Liver (tissue), 3 donors: ENCODE measurements at regions not wholly inside any gene's neighbourhood (a gene's known extent, or its start where the extent isn't known, plus 50 kb on each side); places are given as distances from the start of the nearest gene placed in this dataset.

Experiments used
- GABPA ChIP-seq, 2 donors: IDR thresholded peaks in 1 of 2; conservative IDR thresholded peaks in 1 of 2; 2 replicates each; pipeline ENCODE4 v1.6.1; 2016; ENCODE audit warnings: antibody characterized with exemption in 2 of 2, mild to moderate bottlenecking in 1 of 2, moderate library complexity in 1 of 2
- NR2F2 ChIP-seq: IDR thresholded peaks from 2 replicates; pipeline ENCODE4 v1.6.1; 2016; ENCODE audit warnings: antibody characterized with exemption
- RAD21 ChIP-seq, 2 donors: IDR thresholded peaks; 2 replicates each; pipeline ENCODE4 v1.6.1; 2016; ENCODE audit warnings: antibody characterized with exemption in 2 of 2, mild to moderate bottlenecking in 2 of 2
- SP1 ChIP-seq: IDR thresholded peaks from 2 replicates; pipeline ENCODE4 v1.6.1; 2018; ENCODE audit warnings: antibody characterized with exemption, mild to moderate bottlenecking
- TAF1 ChIP-seq: conservative IDR thresholded peaks from 2 replicates; pipeline ENCODE4 v1.6.1; 2016; ENCODE audit warnings: antibody characterized with exemption, mild to moderate bottlenecking
- YY1 ChIP-seq: IDR thresholded peaks from 2 replicates; pipeline ENCODE4 v1.6.1; 2016; ENCODE audit warnings: antibody characterized with exemption, mild to moderate bottlenecking
- TF ChIP-seq, protein P1 (sequence below): fragments of 150-350 bp; IDR thresholded peaks from 2 replicates; pipeline ENCODE4 v1.5.1; 2017; ENCODE audit warnings: improper control_type of control experiment, low read depth, low read length; ENCODE audit not compliant: missing input control
- TF ChIP-seq, protein P2 (sequence below): IDR thresholded peaks from 2 replicates; pipeline ENCODE4 v1.6.1; 2016; ENCODE audit warnings: antibody characterized with exemption
- TF ChIP-seq, protein P3 (sequence below): IDR thresholded peaks from 2 replicates; pipeline ENCODE4 v1.6.1; 2016; ENCODE audit warnings: antibody characterized with exemption, mild to moderate bottlenecking
- TF ChIP-seq, protein P4 (sequence below): IDR thresholded peaks from 2 replicates; pipeline ENCODE4 v1.6.1; 2016; ENCODE audit warnings: antibody characterized with exemption
- donor health status: healthy.
- donor health status: healthy.

DNA sequence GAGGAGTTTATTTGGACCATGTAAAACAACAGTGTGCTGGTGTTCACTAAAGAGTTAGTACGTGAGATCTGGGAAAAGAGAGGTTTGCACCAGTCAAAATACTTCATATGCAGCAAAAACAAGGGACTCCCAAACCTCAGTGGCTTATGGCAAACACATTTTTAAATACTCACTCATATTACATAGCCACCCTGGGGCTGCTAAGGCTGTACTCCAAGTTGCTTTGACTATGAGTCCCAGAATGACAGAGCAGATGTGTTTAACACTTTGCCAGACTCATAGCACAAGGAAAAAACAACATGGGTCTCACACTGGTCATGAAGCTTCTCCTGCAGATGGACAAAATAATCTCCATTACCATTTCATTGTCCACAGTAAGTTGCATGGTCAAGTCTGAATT, 202.8 kb upstream of the GRIA4 start:
- TF ChIP-seq, protein P1, sequence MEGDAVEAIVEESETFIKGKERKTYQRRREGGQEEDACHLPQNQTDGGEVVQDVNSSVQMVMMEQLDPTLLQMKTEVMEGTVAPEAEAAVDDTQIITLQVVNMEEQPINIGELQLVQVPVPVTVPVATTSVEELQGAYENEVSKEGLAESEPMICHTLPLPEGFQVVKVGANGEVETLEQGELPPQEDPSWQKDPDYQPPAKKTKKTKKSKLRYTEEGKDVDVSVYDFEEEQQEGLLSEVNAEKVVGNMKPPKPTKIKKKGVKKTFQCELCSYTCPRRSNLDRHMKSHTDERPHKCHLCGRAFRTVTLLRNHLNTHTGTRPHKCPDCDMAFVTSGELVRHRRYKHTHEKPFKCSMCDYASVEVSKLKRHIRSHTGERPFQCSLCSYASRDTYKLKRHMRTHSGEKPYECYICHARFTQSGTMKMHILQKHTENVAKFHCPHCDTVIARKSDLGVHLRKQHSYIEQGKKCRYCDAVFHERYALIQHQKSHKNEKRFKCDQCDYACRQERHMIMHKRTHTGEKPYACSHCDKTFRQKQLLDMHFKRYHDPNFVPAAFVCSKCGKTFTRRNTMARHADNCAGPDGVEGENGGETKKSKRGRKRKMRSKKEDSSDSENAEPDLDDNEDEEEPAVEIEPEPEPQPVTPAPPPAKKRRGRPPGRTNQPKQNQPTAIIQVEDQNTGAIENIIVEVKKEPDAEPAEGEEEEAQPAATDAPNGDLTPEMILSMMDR, result no peak
- TF ChIP-seq RAD21 (IDR thresholded peaks at IDR 0.05) (no peak), YY1 (no peak), GABPA (IDR thresholded peaks at IDR 0.05 in 1 of 2, conservative IDR thresholded peaks at IDR 0.05 in 1 of 2) (no peak), TAF1 (no peak), SP1 (no peak), NR2F2 (no peak)
- TF ChIP-seq, protein P2, sequence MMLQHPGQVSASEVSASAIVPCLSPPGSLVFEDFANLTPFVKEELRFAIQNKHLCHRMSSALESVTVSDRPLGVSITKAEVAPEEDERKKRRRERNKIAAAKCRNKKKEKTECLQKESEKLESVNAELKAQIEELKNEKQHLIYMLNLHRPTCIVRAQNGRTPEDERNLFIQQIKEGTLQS, result no peak
- TF ChIP-seq, protein P3, sequence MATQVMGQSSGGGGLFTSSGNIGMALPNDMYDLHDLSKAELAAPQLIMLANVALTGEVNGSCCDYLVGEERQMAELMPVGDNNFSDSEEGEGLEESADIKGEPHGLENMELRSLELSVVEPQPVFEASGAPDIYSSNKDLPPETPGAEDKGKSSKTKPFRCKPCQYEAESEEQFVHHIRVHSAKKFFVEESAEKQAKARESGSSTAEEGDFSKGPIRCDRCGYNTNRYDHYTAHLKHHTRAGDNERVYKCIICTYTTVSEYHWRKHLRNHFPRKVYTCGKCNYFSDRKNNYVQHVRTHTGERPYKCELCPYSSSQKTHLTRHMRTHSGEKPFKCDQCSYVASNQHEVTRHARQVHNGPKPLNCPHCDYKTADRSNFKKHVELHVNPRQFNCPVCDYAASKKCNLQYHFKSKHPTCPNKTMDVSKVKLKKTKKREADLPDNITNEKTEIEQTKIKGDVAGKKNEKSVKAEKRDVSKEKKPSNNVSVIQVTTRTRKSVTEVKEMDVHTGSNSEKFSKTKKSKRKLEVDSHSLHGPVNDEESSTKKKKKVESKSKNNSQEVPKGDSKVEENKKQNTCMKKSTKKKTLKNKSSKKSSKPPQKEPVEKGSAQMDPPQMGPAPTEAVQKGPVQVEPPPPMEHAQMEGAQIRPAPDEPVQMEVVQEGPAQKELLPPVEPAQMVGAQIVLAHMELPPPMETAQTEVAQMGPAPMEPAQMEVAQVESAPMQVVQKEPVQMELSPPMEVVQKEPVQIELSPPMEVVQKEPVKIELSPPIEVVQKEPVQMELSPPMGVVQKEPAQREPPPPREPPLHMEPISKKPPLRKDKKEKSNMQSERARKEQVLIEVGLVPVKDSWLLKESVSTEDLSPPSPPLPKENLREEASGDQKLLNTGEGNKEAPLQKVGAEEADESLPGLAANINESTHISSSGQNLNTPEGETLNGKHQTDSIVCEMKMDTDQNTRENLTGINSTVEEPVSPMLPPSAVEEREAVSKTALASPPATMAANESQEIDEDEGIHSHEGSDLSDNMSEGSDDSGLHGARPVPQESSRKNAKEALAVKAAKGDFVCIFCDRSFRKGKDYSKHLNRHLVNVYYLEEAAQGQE, result no peak
- TF ChIP-seq, protein P4, sequence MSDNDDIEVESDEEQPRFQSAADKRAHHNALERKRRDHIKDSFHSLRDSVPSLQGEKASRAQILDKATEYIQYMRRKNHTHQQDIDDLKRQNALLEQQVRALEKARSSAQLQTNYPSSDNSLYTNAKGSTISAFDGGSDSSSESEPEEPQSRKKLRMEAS, result no peak
